ENCODE measurements at regions not wholly inside any gene's neighbourhood (a gene's known extent, or its start where the extent isn't known, plus 50 kb on each side); places are given as distances from the start of the nearest gene placed in this dataset.
"Not testable (repeated sequence)": the region's sequence is repeated elsewhere in the genome, so short reads cannot be mapped to it uniquely, and the experiment has no call there.

DNA sequence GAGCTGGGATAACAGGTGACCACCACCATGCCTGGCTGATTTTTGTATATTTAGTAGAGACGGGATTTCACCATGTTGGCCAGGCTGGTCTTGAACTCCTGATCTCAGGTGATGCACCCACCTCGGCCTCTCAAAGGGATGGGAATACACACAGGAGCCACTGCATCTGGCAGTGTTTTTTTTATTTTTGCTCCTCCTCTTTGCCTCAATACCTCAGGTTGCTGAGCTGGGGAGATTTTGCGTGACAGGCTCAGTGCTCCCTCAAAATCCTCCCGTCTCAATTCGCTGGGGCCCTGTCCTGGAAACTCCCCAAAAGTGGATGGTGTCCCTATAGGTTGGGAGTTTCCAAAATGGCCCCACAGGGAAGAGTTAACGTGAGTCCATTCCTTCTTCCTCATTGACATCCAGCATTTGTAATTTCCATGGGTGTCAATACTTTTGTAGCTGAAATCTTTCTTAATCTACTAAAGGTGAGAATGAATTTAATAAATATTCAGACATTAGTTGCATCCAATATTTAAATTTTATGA, 71.8 kb downstream of the GGTLC2 start:
- DNase-seq (ENCODE audit: low spot score), result no peak

- no peak for DNase-seq (ENCODE audit: low spot score)
Measured at GRCh38 chr22:22717664-22718063, 73.2 kb downstream of the GGTLC2 start.

DNA sequence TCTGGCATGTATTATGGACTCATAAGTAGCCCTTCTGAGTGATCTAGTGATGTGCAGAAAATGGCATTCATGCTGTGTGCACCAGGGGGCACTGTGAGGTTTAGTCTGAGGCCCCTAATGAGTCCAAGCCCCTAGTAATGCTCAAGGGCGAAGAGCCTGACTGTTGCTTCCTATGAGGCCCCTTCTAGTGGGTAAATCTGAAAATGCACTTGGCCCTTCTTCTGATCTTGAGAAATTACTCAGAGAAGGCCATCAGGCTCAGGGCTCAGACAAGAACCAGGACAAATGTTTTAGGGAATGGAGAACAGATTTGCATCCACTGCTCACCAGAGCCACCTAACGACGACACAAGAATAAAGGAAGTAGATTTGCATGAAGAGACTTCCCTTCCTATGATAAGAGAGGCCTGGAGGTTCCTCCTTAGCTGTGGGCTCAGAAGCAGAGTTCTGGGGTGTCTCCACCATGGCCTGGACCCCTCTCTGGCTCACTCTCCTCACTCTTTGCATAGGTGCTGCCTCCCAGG, 75.8 kb downstream of the GGTLC2 start:
- DNase-seq (ENCODE audit: low spot score), result no peak

DNA sequence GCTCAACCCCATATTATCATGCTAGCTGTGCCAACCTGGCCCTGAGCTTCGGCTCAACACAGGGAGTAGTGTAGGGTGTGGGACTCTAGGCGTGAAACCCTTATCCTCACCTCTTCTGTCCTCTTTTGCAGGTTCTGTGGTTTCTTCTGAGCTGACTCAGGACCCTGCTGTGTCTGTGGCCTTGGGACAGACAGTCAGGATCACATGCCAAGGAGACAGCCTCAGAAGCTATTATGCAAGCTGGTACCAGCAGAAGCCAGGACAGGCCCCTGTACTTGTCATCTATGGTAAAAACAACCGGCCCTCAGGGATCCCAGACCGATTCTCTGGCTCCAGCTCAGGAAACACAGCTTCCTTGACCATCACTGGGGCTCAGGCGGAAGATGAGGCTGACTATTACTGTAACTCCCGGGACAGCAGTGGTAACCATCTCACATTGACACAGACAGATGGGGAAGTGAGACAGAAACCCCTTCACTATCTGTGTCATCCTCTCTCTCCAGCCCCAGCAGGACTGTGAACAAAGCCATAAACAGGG, 76.4 kb downstream of the GGTLC2 start:
- DNase-seq (ENCODE audit: low spot score), result no peak

DNA sequence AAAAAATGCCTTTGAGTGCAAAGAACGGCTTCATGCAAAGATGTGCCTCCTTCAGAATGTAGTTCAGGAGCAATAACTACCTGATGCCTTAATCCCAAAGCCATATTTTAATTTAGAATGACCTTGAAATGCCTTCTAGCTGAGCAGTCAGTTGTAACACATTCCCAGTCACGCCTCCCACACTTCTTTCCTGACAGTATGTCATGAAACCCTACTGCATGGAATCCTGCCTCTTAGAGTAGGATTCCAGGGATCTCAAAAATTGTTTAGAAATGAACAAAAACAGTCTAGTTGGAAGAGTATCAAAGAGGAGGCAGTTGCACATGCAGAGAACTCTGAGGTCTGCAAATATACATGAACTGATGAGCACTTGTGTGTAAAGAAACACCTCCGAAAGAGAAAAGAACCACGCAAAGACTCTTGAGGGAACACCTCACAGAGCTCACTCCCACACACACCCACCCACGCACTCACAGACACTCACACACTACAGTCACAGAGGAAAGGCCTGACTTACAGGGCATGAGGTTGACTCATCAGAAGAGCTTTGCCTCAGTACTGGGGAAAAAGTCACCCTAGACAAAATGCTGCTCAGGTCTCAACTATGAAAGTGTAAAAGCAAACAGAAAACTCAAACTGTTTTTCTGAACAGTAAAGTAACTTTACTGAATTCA, 77.4 kb downstream of the GGTLC2 start:
- DNase-seq (ENCODE audit: low spot score), result peak; percentile 78

- DNase-seq (ENCODE audit: low spot score), result no peak
Measured at GRCh38 chr22:22728382-22728781, 84.0 kb downstream of the GGTLC2 start.

DNA sequence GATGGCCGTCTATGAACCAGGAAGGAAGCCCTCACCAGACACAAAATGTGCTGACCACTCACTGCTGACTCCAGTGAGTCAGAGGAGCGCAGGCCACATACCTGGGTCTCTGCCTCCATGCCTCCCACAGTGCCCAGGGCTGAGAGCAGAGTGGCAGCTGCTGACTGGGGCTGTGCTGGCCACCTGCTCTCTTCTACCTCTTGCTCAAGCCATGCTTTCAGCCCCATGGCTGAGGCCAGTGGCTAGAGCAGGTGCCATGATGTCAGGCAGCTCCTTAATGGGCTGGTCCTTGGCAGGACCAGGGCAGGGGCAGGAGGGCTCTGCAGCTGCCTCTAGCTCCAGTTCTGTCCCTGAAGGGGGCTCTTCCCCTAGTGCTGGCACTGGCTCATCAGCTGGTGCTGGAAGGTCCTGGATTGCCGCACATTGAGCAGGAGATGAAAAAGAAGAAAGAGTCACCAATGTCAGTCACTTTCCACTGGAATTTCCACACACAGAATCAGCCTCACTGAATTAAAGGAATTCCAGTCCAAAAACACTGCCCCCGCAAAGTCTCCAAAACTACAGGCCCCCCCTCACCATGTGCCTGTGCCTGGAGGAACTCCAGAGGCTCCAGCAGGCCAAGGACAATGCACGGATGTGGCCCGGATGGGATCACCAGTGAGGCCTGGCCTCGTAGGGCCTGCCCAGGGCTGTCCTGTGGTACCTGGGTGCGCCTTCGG, 86.4 kb downstream of the GGTLC2 start:
- DNase-seq (ENCODE audit: low spot score), result no peak

GRCh38 chr22:22731374-22731676, 86.9 kb downstream of the GGTLC2 start:
- DNase-seq (ENCODE audit: low spot score), result no peak

GRCh38 chr22:22733006-22733405, 88.6 kb downstream of the GGTLC2 start:
- not testable (repeated sequence) for DNase-seq (ENCODE audit: low spot score)

DNA sequence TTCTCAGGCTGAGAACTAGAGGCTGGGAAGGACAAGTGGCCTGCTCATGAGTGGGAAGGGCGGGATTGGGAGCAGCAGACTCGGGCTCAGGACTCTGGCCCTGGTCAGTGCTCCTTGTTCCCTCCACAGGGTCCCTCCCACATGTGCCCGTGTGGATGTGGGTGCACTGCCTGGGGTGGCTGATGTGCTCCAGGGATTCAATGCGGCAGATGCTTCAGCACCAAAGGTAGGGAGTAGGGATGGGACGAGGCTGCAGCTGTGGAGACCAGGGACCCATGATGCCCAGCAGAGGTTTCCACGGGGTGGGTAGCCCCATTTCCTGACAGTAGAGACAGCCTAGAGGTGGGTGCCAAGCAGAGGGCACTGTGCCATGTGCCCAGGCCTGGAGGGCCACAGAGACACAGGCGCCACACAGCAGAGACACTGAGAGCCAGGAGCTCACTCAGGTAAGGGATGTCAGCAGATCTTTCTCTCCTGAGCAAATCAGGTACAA, 89.5 kb downstream of the GGTLC2 start:
- no peak for DNase-seq (ENCODE audit: low spot score)

GRCh38 chr22:22734395-22735272, 90.2 kb downstream of the GGTLC2 start:
- DNase-seq (ENCODE audit: low spot score), result not testable (repeated sequence)

- DNase-seq (ENCODE audit: low spot score), result not testable (repeated sequence)
Measured at GRCh38 chr22:22735276-22735675, 90.9 kb downstream of the GGTLC2 start.

DNA sequence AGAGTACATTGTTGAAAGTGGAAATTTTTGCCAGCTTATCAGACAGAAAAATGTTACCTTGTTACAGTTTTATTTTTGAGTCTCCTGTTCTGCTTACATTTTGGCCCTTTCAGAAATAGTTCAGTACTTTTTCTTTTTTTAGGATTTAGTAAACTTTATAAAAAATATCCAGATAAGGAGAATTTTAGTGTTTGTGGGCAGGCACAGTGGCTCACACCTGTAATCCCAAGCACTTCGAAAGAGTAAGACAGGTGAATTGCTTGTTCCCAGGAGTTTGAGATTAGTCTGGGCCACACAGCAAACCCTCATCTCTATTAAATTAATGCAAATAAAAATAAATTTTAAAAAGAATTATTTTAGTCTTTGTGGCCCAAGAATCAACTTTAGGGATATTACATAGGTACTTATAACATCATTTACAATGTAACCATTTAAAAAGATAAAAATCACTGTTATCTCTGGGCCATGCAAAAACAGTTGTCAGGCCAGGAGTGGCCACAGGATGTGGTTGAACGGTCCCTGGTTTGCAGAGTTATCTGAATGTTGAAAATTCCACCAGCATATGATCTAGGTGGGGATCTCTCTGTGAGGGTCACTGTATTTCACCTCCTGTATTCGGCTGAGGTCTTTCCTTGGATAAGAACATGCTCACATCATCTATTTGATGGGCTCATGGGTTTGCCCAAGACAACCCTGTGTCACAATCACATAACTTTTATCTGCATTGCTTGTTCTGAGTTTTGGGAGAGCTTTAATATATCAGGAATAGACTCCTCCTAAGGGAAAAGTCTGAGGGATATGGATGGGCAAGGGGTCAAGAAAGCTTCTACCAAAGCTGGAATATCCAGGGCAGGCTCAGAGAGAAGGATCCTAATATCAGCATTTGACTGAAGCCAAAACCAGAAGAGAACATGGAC, 91.5 kb downstream of the GGTLC2 start:
- DNase-seq (ENCODE audit: low spot score), result no peak

DNA sequence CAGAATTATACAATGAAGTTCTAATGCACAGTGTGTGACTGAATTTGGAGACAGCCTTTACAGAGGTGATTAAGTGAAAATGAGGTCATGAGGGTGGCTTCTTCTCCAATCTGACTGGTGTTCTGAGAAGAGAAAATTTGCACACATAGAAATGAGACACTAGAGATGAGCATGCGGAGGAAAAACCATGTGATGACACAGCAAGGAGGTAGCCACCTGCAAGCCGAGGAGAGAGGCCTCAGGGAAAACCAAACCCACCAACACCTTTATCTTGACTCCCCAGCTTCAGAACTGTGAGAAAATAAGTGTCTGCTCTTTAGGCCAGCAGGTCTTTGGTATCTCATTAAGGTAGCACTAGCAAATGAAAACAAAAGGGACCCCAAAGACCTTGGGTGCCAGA, 93.2 kb downstream of the GGTLC2 start:
- DNase-seq (ENCODE audit: low spot score), result no peak

GRCh38 chr22:22738959-22739585, 94.7 kb downstream of the GGTLC2 start:
- DNase-seq (ENCODE audit: low spot score), result no peak

GRCh38 chr22:22740560-22741276, 96.3 kb downstream of the GGTLC2 start:
- no peak for DNase-seq (ENCODE audit: low spot score)

DNA sequence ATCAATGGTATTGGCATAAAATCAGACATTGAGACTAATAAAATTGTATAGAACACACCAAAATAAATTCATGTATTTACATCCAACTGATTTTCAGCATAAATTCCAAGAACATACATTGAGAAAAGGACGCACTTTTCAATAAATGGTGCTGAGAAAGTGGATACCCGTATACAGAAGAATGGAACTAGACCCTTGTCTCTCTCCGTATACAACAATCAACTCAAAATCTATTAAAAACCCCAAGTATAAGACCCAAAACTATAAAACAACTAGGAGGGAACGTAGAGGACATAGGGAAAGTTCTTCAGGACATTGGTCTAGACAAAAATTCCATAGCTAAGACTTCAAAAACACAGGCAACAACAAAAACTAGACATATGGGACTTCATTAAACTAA, 97.4 kb downstream of the GGTLC2 start:
- DNase-seq (ENCODE audit: low spot score), result no peak

- no peak for DNase-seq (ENCODE audit: low spot score)
Measured at GRCh38 chr22:22742641-22743040, 98.2 kb downstream of the GGTLC2 start.

DNA sequence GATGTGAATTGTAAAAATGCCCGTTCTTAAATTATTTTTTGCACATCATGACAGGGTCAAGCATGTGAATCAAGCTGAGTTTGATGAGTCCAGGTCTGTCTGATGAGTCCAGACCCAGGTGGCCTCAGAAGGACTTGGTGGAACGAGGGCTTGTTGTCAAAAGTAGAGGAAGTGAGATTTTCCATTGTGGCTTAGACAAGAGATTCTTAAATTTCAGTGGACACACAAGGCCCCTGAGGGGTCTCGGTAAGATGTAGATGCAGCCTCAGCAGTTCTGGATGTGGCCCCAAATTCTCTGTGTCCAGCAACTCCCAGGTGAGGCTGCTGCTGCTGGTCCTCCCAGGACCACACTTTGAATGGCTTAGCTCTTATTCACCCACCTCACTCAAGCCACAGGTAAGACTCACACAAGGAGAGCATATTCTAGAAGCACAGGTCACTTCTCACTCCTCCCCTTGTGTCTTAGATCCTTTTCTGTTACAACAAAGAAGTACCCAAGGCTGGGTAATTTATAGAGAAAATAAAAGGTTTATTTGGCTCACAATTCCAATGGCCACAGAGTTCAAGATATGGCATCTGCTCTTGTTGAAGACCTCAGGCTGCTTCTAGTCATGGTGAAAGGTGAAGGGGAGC, 98.8 kb downstream of the GGTLC2 start:
- no peak for DNase-seq (ENCODE audit: low spot score)
